Hepatocyte (in vitro differentiated cells): ENCODE measurements at regions not wholly inside any gene's neighbourhood (a gene's known extent, or its start where the extent isn't known, plus 50 kb on each side); places are given as distances from the start of the nearest gene placed in this dataset.

ENCODE experiments used
- EZH2 ChIP-seq: fragments of 200-600 bp; sonication (generic); IDR thresholded peaks from 2 replicates; pipeline ENCODE4 v1.6.1; 2016; ENCODE audit warnings: antibody characterized with exemption, mild to moderate bottlenecking, borderline replicate concordance
- TF ChIP-seq, protein P1 (sequence below): fragments of 200-600 bp; sonication (generic); IDR thresholded peaks from 2 replicates; pipeline ENCODE4 v1.5.1; 2016; ENCODE audit warnings: antibody characterized with exemption, mild to moderate bottlenecking; ENCODE audit not compliant: poor library complexity

DNA sequence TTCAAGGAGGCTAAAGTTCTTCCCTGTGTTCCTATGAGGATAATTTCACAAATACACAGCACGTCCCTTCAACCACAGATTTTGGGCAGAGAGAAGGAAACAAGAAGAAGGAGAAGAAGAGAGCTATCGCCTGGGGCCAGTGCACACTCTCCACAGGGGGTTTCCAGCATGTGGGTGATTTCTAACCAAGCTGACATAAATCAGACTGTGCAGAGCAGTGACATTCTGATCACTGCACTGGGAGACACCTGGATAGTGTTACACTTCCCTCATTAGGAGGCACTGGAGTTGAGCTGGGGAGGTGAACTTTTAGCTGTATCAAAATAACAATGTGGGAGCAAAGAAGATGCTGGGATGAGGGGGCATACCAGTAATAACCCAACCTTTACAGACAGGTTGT is 71.8 kb upstream of the CENPW start:
- TF ChIP-seq, protein P1, sequence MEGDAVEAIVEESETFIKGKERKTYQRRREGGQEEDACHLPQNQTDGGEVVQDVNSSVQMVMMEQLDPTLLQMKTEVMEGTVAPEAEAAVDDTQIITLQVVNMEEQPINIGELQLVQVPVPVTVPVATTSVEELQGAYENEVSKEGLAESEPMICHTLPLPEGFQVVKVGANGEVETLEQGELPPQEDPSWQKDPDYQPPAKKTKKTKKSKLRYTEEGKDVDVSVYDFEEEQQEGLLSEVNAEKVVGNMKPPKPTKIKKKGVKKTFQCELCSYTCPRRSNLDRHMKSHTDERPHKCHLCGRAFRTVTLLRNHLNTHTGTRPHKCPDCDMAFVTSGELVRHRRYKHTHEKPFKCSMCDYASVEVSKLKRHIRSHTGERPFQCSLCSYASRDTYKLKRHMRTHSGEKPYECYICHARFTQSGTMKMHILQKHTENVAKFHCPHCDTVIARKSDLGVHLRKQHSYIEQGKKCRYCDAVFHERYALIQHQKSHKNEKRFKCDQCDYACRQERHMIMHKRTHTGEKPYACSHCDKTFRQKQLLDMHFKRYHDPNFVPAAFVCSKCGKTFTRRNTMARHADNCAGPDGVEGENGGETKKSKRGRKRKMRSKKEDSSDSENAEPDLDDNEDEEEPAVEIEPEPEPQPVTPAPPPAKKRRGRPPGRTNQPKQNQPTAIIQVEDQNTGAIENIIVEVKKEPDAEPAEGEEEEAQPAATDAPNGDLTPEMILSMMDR, result no peak
- no peak for TF ChIP-seq EZH2
